Sigmoid colon (tissue), 6 donors: ENCODE measurements at regions not wholly inside any gene's neighbourhood (a gene's known extent, or its start where the extent isn't known, plus 50 kb on each side); places are given as distances from the start of the nearest gene placed in this dataset.

Source experiments
- DNase-seq: peaks from one replicate; pipeline ENCODE4 v3.0.0-alpha.2; 2019
- H3K27ac ChIP-seq, 4 donors: fragments of 200-600 bp; sonication (generic); one replicate each; pipeline ENCODE4 v1.5.1; 2016 to 2019; ENCODE audit warnings: mild to moderate bottlenecking in 1 of 4
- H3K27me3 ChIP-seq, 3 donors: fragments of 200-600 bp; sonication (generic); one replicate each; pipeline ENCODE4 v1.5.1; 2019; ENCODE audit warnings: mild to moderate bottlenecking in 1 of 3
- H3K36me3 ChIP-seq, 4 donors: fragments of 200-600 bp; sonication (generic); one replicate each; pipeline ENCODE4 v1.5.1; 2016 to 2019
- H3K4me1 ChIP-seq, 4 donors: fragments of 200-600 bp; sonication (generic); one replicate each; pipeline ENCODE4 v1.5.1; 2017 to 2019
- H3K4me3 ChIP-seq, 4 donors: fragments of 200-600 bp; sonication (generic); one replicate each; pipeline ENCODE4 v1.5.1; 2017 to 2019; ENCODE audit warnings: mild to moderate bottlenecking in 2 of 4, moderate library complexity in 1 of 4
- H3K9me3 ChIP-seq, 4 donors: fragments of 200-600 bp in 3 of 4; sonication (generic) in 3 of 4; one replicate each; pipeline versions ENCODE4 v1.5.1 to v1.6.1; 2013 to 2019
- CTCF ChIP-seq, 4 experiments: fragments of 450-650 bp in 3 of 4; fragments of 200-600 bp in 1 of 4; IDR thresholded peaks; one replicate each; pipeline ENCODE4 v1.5.1; 2016 to 2019; ENCODE audit warnings: antibody characterized with exemption in 4 of 4, mild to moderate bottlenecking in 3 of 4, moderate library complexity in 2 of 4
- EP300 ChIP-seq, 4 donors: sonication (generic); formaldehyde crosslinking; IDR thresholded peaks; one replicate each; pipeline ENCODE4 v1.6.1; 2017; ENCODE audit warnings: antibody characterized with exemption in 4 of 4
- POLR2A ChIP-seq, 2 donors: fragments of 450-650 bp; IDR thresholded peaks; one replicate each; pipeline ENCODE4 v1.6.1; 2016; ENCODE audit warnings: antibody characterized with exemption in 2 of 2, mild to moderate bottlenecking in 2 of 2, moderate library complexity in 2 of 2
- POLR2AphosphoS5 ChIP-seq, 4 donors: sonication (generic); formaldehyde crosslinking; IDR thresholded peaks; one replicate each; pipeline ENCODE4 v1.6.1; 2017; ENCODE audit warnings: antibody characterized with exemption in 4 of 4
- WGBS, 2 donors: extraction: QIAGEN DNeasy Blood & Tissue Kit; methylation state at CpG; one replicate each; pipeline ENCODE4 v1.1.7; 2013; 5-methylcytosine and 5-hydroxymethylcytosine counted together
- intact Hi-C: fragments of 100-400 bp; cut with DNase I; formaldehyde crosslinking; loops from one replicate; pipeline ENCODE4 v1.15.1; 2023
- donor health status: healthy with polysubstance abuse.
- donor health status: healthy.

DNA sequence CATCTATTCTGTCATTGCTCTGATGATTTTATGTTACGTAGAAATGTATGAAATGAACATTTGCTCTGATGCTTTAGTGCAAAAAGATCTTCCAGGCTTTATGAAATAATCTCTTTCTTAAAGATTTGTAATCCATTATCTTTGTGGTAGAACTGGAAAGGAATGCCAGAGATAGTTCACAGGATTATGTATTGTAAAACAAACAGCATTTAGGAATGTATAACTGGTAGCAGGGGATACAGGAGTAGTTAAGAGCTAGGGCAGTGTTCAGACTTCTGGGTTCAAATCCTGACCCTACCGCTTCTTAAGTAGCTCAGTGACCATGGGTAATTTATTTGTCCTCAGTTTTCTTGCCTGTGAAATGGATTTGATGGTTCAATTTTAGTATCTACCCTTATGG lies 429.8 kb upstream of the TPM1 start:
- 96 to 99% methylated on average over 2 of the region's 2 CpGs for WGBS, 2 donors
- no peak overlapping the region for H3K4me3 ChIP-seq
- H3K36me3 ChIP-seq, result no peaks in the 10 kb centered on the region
- H3K27ac ChIP-seq, result no peak overlapping the region
- TF ChIP-seq EP300 (IDR thresholded peaks at IDR 0.05) (no peak), CTCF (IDR thresholded peaks at IDR 0.05) (no peak), POLR2AphosphoS5 (IDR thresholded peaks at IDR 0.05) (no peak), POLR2A (IDR thresholded peaks at IDR 0.05) (no peak)
- peaks cover 0 to 28% (median 19%) of the 10 kb centered on the region in 4 donors for H3K4me1 ChIP-seq
- no peaks in the 10 kb centered on the region for H3K9me3 ChIP-seq
- H3K27me3 ChIP-seq, result no peaks in the 10 kb centered on the region
- intact Hi-C loops, result no loop called here
- no peak for DNase-seq

DNA sequence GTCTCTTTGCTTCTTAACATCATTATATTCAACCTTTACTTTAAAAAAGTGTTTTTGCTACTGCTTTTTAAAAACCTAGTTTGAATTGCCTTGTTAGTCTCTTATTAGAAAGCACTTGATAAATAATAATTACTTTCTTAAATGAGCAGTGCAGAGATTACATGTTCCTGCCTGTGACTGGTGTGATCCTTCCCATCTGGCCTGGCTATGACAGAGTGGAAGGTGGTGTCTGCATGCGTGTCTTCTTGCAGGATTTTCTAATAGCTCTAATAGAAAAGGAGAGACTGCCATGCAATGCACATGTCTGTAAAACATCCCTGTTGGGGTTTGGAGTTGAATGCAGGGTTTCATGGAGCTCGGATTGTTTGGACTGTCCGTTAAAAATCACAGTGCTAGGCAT lies 425.8 kb upstream of the TPM1 start:
- H3K36me3 ChIP-seq, result no peaks in the 10 kb centered on the region
- H3K27ac ChIP-seq, result no peak overlapping the region
- peaks cover 0 to 33% (median 21%) of the 10 kb centered on the region in 4 donors for H3K4me1 ChIP-seq
- TF ChIP-seq EP300 (IDR thresholded peaks at IDR 0.05) (no peak), POLR2A (IDR thresholded peaks at IDR 0.05) (no peak), POLR2AphosphoS5 (IDR thresholded peaks at IDR 0.05) (no peak), CTCF (IDR thresholded peaks at IDR 0.05) (no peak)
- no peak overlapping the region for H3K4me3 ChIP-seq
- no peaks in the 10 kb centered on the region for H3K9me3 ChIP-seq
- WGBS, 2 donors, result 78 to 82% methylated on average over 3 of the region's 3 CpGs
- no peaks in the 10 kb centered on the region for H3K27me3 ChIP-seq
- no peak for DNase-seq
- intact Hi-C loops, result no loop called here

- TF ChIP-seq CTCF (IDR thresholded peaks at IDR 0.05) (no peak), POLR2A (IDR thresholded peaks at IDR 0.05) (no peak), EP300 (IDR thresholded peaks at IDR 0.05) (no peak), POLR2AphosphoS5 (IDR thresholded peaks at IDR 0.05) (no peak)
- Histone ChIP-seq H3K36me3 (no peaks in the 10 kb centered on the region), H3K27me3 (no peaks in the 10 kb centered on the region), H3K27ac (peak overlapping the region in 1 of 4 donors; percentile 30), H3K4me3 (no peak overlapping the region), H3K9me3 (no peaks in the 10 kb centered on the region), H3K4me1 (peaks cover 0 to 33% (median 21%) of the 10 kb centered on the region in 4 donors)
- WGBS, 2 donors, result 91 to 95% methylated on average over 4 of the region's 4 CpGs
- no peak for DNase-seq
- intact Hi-C loops, result no loop called here
Observed at GRCh38 chr15:62617741-62618140, 424.8 kb upstream of the TPM1 start.

DNA sequence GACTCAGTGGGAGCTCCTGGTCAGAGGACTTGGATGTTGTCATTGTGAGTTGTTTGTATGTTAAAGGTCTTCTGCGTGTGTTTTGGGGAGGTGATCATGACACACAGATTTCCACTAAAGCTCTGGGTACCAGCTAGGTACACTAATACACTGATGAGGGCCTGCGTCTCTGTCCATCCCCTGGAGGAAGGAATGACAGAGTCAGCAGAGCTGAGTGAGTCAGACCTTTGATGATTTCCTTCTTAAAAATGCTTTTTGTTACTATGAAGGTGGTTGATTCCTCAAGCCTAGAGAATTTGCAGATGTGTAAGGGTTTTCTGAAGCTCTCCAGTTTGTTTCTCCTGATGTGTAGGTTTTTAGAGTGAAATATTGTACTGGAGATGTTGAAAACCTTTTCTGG lies 424.1 kb upstream of the TPM1 start:
- WGBS, 2 donors, result 84 to 87% methylated on average over 2 of the region's 2 CpGs
- TF ChIP-seq POLR2AphosphoS5 (IDR thresholded peaks at IDR 0.05) (peak in 1 of 4 donors; percentile 11), POLR2A (IDR thresholded peaks at IDR 0.05) (no peak)
- no peak for DNase-seq
- Histone ChIP-seq H3K4me1 (peaks cover 0 to 33% (median 21%) of the 10 kb centered on the region in 4 donors), H3K36me3 (no peaks in the 10 kb centered on the region), H3K27ac (peak overlapping the region in 2 of 4 donors; percentile 21 to 30), H3K4me3 (no peak overlapping the region), H3K27me3 (no peaks in the 10 kb centered on the region), H3K9me3 (no peaks in the 10 kb centered on the region)
- intact Hi-C loops, result no loop called here

DNA sequence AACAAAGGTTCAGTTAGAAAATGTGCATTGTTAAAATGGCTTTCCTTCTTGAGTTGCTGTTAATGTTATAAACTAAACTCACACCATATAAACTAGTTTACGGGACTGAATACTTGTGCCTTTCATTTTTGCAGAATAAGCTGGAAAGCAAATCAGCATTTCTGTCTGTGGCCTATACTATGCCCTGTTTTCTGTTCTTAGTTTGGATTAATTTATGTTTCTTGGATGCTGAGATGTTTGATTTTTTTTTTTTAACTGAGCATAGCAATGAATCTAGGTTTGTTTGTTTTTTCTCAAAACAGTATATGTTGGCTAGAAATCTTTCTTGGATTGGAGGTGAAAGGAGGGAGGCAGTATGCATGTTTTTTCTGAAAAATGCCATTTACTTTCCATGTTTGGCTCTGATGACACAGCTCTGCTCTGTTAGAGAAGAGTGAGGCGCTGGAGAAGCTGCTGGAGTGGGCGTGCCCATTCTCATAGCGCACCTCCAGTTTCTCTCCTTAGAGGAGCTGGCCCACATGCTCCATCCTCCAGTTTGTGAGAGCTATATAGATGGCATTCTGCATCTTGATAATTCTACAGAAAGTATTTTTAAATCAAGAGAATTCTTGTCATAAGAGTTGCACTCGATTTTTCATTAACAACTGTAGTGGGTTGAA lies 423.6 kb upstream of the TPM1 start:
- Histone ChIP-seq H3K27ac (peak overlapping the region in 2 of 4 donors; percentile 21 to 30), H3K9me3 (no peaks in the 10 kb centered on the region), H3K4me1 (peaks cover 0 to 33% (median 21%) of the 10 kb centered on the region in 4 donors), H3K4me3 (no peak overlapping the region), H3K36me3 (no peaks in the 10 kb centered on the region), H3K27me3 (no peaks in the 10 kb centered on the region)
- TF ChIP-seq EP300 (IDR thresholded peaks at IDR 0.05) (no peak), POLR2A (IDR thresholded peaks at IDR 0.05) (no peak), CTCF (IDR thresholded peaks at IDR 0.05) (no peak), POLR2AphosphoS5 (IDR thresholded peaks at IDR 0.05) (no peak)
- WGBS, 2 donors, result 84 to 88% methylated on average over 5 of the region's 5 CpGs
- DNase-seq, result no peak
- intact Hi-C loops, result no loop called here
